Transverse colon (tissue), 4 donors: ENCODE measurements at regions not wholly inside any gene's neighbourhood (a gene's known extent, or its start where the extent isn't known, plus 50 kb on each side); places are given as distances from the start of the nearest gene placed in this dataset.

ENCODE experiments used
- CTCF ChIP-seq, 5 experiments: fragments of 200-600 bp in 3 of 5; fragments of 450-650 bp in 2 of 5; sonication (generic) in 3 of 5; IDR thresholded peaks; 1 replicate in 2 of 5; 2 replicates in 3 of 5; pipeline ENCODE4 v1.5.1; 2016 to 2017; ENCODE audit warnings: antibody characterized with exemption in 5 of 5, inconsistent platforms in 3 of 5, mild to moderate bottlenecking in 2 of 5, moderate library complexity in 1 of 5
- POLR2A ChIP-seq: fragments of 450-650 bp; IDR thresholded peaks from one replicate; pipeline ENCODE4 v1.6.1; 2016; ENCODE audit warnings: antibody characterized with exemption, mild to moderate bottlenecking, moderate library complexity
- POLR2AphosphoS5 ChIP-seq, 3 donors: sonication (generic); formaldehyde crosslinking; IDR thresholded peaks; one replicate each; pipeline ENCODE4 v1.6.1; 2016; ENCODE audit warnings: antibody characterized with exemption in 3 of 3

- no peak for TF ChIP-seq POLR2A
- TF ChIP-seq CTCF (IDR thresholded peaks at IDR 0.05) = no peak
- TF ChIP-seq POLR2AphosphoS5 (IDR thresholded peaks at IDR 0.05) = no peak
Measured at GRCh38 chr16:86201746-86202145, 302.8 kb downstream of the IRF8 start.
